Middle frontal gyrus (tissue), 1 donor: ENCODE measurements at regions not wholly inside any gene's neighbourhood (a gene's known extent, or its start where the extent isn't known, plus 50 kb on each side); places are given as distances from the start of the nearest gene placed in this dataset.
A peak's percentile ranks its signal among the peaks of the same experiment; 100 is the strongest.
"Not testable (repeated sequence)": the region's sequence is repeated elsewhere in the genome, so short reads cannot be mapped to it uniquely, and the experiment has no call there.

ENCODE experiments used
- DNase-seq: peaks from one replicate; pipeline ENCODE4 v3.0.0-alpha.2; 2015; ENCODE audit warnings: low spot score; ENCODE audit errors: extremely low spot score

- DNase-seq = no peak
These were observed 127.3 kb downstream of the SPATA31D1 start for GRCh38 chr9:82115900-82116299.

- no peak for DNase-seq
These were observed 128.0 kb downstream of the SPATA31D1 start for GRCh38 chr9:82116556-82116955.

- DNase-seq = peak; percentile 27
These were observed 128.6 kb downstream of the SPATA31D1 start for GRCh38 chr9:82117026-82117811.

DNA sequence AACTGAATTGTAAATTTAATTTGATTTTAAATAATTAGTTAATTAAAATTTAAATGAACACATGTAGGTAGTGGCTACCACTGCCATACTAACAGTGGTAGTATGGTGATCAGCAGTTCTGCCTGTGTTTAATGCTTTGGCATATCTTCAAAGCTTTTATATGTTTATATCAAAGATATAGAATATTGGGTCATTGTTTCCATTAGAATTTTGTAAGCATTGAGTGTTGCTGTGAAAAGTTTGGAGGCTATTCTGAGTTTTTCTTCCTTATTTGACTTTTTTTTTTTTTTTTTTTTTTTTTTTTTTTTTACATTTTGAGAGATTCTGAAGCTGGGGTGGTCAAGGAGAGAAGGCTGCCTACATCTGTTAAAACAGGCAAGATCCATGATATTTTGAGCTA is 134.2 kb downstream of the SPATA31D1 start:
- no peak for DNase-seq

DNA sequence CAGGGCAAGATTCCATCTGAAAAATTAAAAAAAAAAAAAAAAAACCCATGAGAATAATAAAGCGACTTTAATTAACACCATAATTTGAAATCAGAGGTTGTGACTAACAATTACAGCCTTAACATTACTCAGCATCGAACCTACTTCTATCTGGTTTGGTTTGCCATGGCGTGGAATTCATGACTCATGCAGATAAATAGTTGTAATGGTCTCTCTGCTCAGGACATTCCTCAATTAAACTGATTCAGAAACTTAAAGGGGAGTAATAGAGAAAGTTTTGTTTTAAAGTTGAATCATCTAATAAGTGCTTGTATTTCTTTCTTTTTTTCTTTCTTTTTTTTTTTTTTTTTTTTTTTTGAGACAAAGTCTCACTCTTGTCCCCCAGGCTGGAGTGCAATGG is 135.5 kb downstream of the SPATA31D1 start:
- DNase-seq = no peak

- DNase-seq = no peak
These were observed 137.7 kb downstream of the SPATA31D1 start for GRCh38 chr9:82126256-82126655.

DNA sequence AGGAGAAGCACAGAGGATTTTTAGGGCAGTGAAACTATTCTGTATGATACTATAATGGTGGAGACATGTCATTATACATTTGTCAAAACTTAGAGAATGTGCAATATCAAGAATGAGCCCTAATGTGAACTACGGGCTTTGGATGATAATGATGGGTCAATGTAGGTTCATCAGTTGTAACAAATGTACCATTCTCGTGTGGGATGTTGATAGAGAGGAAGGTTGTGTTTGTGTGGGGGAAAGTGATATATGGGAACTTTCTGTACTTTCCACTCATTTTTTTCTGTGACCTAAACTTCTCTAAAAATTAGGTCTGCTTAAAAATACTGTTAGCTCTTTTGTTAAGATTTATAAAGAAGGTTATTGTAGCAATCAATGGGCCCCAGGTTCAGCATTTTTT is 138.9 kb downstream of the SPATA31D1 start:
- no peak for DNase-seq

DNA sequence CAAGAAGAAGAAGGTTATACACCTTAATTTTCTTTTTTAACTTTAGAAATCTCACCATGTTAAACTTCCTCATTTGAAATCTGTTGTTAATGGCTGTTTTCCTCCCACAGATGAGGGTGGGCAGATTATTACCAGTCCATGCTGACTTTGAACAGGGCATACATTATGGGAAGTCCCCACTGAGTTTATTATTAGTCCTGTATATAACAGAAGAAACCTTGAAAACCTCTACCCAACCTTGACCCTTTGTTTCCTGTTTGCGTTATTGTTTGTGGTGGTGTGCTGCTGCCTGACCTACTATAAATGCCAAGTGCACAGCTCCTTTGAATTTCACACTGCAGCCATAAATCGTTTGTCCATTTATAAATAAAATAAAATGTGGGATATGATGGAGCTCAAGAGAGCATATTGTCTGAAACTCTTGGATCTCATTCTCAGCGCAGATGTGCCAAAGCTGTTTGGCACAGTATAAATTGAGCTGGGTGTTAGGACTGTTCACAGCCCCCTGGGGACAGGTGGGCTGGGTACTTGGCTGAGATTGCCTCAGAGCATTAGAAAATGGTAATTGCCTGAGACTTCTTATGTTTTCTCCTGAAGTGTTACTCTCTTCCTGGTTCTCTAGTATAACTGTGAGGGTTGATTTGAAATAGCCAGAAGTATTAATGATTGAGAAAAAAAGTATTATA is 139.6 kb downstream of the SPATA31D1 start:
- no peak for DNase-seq

DNA sequence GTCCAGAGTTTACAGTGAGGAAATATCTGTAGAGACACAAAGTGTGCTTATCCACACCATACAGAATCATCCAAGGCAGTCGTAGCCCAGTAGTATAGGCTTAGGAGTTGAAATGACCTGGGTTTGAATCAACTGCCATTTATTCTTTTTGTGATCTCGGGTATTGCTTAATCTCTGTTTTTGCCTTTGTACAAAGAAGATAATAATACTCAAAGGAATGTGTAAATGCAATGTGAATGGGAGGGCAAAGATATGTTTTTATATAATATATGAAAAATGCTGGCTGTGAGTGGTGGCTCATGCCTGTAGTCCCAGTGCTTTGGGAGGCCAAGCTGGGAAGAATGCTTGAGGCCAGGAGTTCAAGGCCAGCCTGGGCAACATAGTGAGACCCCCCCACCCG is 141.1 kb downstream of the SPATA31D1 start:
- no peak for DNase-seq

DNA sequence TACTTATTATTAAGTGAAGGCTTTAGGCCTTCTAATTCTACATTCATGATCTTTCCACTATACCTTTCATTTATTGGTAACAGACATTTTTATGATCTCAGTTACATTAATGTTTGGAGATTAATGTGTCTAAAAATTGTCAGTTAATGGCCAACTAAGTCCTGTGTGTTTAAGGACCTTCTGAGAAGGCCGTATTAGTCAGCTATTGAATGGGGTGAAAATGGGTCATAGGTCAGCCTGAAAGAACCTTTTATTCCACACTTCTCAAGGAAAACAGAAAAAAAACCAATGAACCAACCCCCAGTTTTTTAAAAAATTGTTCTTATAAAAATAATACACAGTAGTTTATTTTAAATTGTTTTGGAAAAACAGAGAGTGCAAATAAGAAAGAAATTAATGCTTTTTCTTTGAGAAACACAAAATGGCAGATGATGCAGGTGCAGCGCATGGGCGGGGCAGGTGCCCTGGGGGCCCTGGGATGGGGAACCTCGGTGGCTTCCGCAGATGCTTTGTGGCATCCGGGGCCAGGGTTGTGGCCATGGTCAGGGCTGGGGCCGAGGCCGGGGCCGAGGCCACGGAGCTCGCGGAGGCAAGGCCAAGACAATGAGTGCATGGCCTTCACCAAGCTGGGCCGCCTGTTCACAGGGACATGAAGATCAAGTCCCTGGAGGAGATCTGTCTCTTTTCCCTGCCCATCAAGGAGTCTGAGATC is 141.9 kb downstream of the SPATA31D1 start:
- no peak for DNase-seq

DNA sequence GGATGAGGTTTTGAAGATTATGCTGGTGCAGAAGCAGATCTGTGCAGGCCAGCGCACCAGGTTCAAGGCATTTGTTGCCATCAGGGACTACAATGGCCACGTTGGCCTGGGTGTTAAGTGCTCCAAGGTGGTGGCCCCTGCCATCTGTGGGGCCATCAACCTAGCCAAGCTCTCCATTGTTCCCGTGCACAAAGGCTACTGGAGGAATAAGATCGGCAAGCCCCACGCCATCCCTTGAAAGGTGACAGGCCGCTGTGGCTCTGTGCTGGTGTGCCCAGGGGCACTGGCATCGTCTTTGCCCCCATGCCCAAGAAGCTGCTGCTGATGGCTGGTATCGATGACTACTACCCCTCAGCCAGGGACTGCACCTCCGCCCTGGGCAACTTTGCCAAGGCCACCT is 142.5 kb downstream of the SPATA31D1 start:
- DNase-seq = no peak

GRCh38 chr9:82132024-82132423 is 143.5 kb downstream of the SPATA31D1 start:
- DNase-seq = no peak

DNA sequence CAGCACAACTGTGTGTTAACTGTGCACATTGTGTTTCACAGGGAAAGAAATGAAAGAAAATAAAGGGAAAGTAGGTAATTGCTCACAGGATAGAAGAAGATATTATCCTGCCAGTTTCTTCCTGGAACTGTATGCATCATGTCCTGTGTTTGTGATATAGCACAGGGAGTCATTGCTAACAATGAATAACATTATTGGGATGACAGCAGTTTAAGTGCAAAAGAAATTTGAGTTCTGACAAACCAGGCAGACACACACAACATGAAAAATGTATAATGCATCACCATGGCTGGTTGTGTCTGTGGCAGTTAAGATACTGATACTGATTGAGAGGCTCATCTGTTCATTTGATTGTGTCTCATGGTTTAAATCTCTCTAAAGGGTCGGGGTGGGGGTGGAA is 145.4 kb downstream of the SPATA31D1 start:
- no peak for DNase-seq

- DNase-seq = no peak
These were observed 146.5 kb downstream of the SPATA31D1 start for GRCh38 chr9:82135106-82135505.

DNA sequence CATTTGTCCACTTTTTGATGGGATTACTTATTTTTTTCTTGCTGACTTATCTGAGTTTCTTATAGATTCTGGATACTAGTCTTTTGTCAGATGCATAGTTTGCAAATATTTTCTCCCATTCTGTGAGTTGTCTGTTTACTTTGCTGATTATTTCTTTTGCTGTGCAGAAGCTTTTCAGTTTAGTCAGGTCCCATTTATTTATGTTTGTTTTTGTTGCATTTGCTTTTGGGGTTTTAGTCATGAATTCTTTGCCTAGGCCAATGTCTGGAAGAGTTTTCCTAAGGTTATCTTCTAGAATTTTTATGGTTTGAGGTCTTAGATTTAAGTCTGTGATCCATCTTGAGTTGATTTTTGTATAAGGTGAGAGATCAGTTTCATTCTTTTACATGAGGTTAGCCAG is 149.5 kb downstream of the SPATA31D1 start:
- not testable (repeated sequence) for DNase-seq

DNA sequence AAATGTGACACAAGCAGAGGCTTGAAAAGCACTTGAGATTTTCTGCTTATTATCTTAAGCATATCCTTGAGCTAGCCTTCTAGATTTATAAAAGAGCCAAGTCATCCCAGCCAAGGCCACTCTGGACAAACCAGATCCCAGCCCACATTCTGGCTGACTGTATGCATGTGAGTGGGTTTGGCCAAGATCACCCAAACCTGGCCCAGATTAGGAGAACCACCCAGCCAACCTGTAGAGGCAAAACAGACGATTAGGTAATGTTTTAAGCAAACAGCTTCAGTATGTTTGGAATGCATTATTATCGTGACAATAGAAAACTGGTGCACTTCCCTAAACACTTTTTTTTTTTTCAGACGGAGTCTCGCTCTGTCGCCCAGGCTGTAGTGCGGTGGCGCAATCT is 151.9 kb downstream of the SPATA31D1 start:
- no peak for DNase-seq

DNA sequence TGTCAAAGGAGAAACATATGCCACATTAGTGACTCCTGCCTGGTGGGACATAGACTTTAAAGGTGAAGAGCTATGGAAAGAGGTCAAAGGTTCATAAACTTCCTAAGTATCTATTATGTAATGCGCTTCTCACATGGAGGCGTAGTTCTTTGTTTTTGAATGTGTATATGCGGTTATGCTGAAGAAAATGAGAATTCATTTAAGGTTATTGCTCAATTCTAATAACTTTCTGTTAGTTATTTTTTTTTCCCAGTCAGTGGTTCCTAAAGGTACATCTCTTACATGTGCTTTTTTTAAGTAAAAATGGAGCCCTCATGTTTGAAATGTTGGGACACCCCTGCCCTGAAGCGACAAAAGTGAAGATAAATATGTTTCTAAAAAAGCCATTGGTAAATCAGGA is 156.2 kb downstream of the SPATA31D1 start:
- no peak for DNase-seq

- DNase-seq = no peak
These were observed 158.1 kb downstream of the SPATA31D1 start for GRCh38 chr9:82146677-82147076.

GRCh38 chr9:82147798-82148425 is 159.3 kb downstream of the SPATA31D1 start:
- DNase-seq = no peak

GRCh38 chr9:82148426-82148810 is 159.8 kb downstream of the SPATA31D1 start:
- no peak for DNase-seq

- no peak for DNase-seq
These were observed 160.4 kb downstream of the SPATA31D1 start for GRCh38 chr9:82148901-82149461.
